HepG2 (cell line): ENCODE measurements at regions not wholly inside any gene's neighbourhood (a gene's known extent, or its start where the extent isn't known, plus 50 kb on each side); places are given as distances from the start of the nearest gene placed in this dataset.

Experiments used
- ATAC-seq: fragments of 200-7000 bp; cut with Tn5 transposase; 3 replicates; pipeline ENCODE4 v1.9.1; 2020; ENCODE audit warnings: mild to moderate bottlenecking, moderate library complexity
- BruUV-seq: library from RNA; stranded (reverse); fragments of 400-500 nt; replicated peaks from 2 replicates; lab custom pipeline; 2021; lab: Mats Ljungman, UMichigan
- CTCF ChIA-PET: fragments of 300-600 bp; formaldehyde crosslinking; extraction: SDS; loops from one replicate; lab custom pipeline; 2021; ENCODE audit warnings: low total read pairs, inconsistent platforms, low intra/inter-chr PET ratio; lab: Yijun Ruan, JAX
- POLR2A ChIA-PET: fragments of 350-600 bp; sonication (Branson Sonifier 250); formaldehyde crosslinking; loops from one replicate; lab custom pipeline; 2020; ENCODE audit warnings: antibody characterized with exemption, inconsistent platforms; lab: Yijun Ruan, JAX
- DNase-seq: peaks from one replicate; pipeline ENCODE4 v3.0.0-alpha.2; 2015; ENCODE audit warnings: low spot score
- FAIRE-seq: peaks from 3 replicates; lab custom pipeline; 2011; peaks lifted over from hg19 to GRCh38; lab: Jason Lieb, UNC
- H2AFZ ChIP-seq: one replicate; pipeline ENCODE4 v1.6.1; 2011; ENCODE audit warnings: low read length, inconsistent platforms
- H3K27ac ChIP-seq: fragments of 300-600 bp; 3 replicates; pipeline ENCODE4 v1.8.0; 2011; ENCODE audit warnings: mixed run types, mild to moderate bottlenecking, mixed read lengths, low read length, inconsistent platforms; ENCODE audit not compliant: insufficient read depth; ENCODE audit errors: extremely low read length
- H3K27me3 ChIP-seq, 2 experiments: fragments of 200-600 bp in 1 of 2; 2 replicates in 1 of 2; 3 replicates in 1 of 2; pipeline versions ENCODE4 v1.6.0 to v1.8.0; 2011; ENCODE audit warnings: low read length in 2 of 2, mild to moderate bottlenecking in 2 of 2, moderate library complexity in 2 of 2, inconsistent platforms in 1 of 2; ENCODE audit not compliant: insufficient read depth in 2 of 2, control insufficient read depth in 1 of 2
- H3K36me3 ChIP-seq, 2 experiments: fragments of 200-600 bp in 1 of 2; replicated peaks in 1 of 2; 2 replicates in 1 of 2; 3 replicates in 1 of 2; pipeline versions ENCODE4 v1.5.1 to v1.8.0; 2011; ENCODE audit warnings: low read length in 2 of 2, inconsistent platforms in 1 of 2; ENCODE audit not compliant: insufficient read depth in 2 of 2, control insufficient read depth in 1 of 2
- H3K4me1 ChIP-seq: 2 replicates; pipeline ENCODE4 v1.5.1; 2012; ENCODE audit warnings: low read length, inconsistent platforms; ENCODE audit not compliant: insufficient read depth
- H3K4me2 ChIP-seq: 2 replicates; pipeline ENCODE4 v1.6.0; 2011; ENCODE audit warnings: low read depth, low read length, inconsistent platforms
- H3K4me3 ChIP-seq, 3 experiments: fragments of 200-600 bp in 1 of 3; sonication (generic), shearing (Covaris generic) in 1 of 3; replicated peaks in 1 of 3; 2 replicates each; pipeline ENCODE4 v1.5.1; 2011 to 2016; ENCODE audit warnings: low read length in 3 of 3, inconsistent platforms in 2 of 3, low read depth in 2 of 3, mild to moderate bottlenecking in 2 of 3, control low read depth in 1 of 3, mixed read lengths in 1 of 3; ENCODE audit not compliant: insufficient read depth in 1 of 3
- H3K79me2 ChIP-seq: one replicate; pipeline ENCODE4 v1.6.1; 2011; ENCODE audit warnings: low read length, inconsistent platforms; ENCODE audit not compliant: insufficient read depth
- H3K9ac ChIP-seq: 2 replicates; pipeline ENCODE4 v1.6.0; 2011; ENCODE audit warnings: mild to moderate bottlenecking, low read depth, low read length, inconsistent platforms; ENCODE audit not compliant: insufficient read depth
- H3K9me3 ChIP-seq: 2 replicates; pipeline ENCODE4 v1.5.1; 2012; ENCODE audit warnings: mild to moderate bottlenecking, low read length
- H4K20me1 ChIP-seq: 2 replicates; pipeline ENCODE4 v1.6.0; 2011; ENCODE audit warnings: inconsistent platforms, mild to moderate bottlenecking, low read length, moderate library complexity; ENCODE audit not compliant: insufficient read depth
- AGO2 ChIP-seq: fragments of 200-400 bp; formaldehyde crosslinking; optimal IDR thresholded peaks from 2 replicates; pipeline ENCODE3; 2017; ENCODE audit warnings: mild to moderate bottlenecking, low read depth, low read length, moderate library complexity
- ATM ChIP-seq: fragments of 450-650 bp; IDR thresholded peaks from 2 replicates; pipeline ENCODE4 v1.7.1; 2017; ENCODE audit warnings: mild to moderate bottlenecking, borderline replicate concordance
- HHEX ChIP-seq: IDR thresholded peaks from 2 replicates; pipeline ENCODE4 v1.6.1; 2016; ENCODE audit warnings: control low read depth
- KAT8 ChIP-seq: IDR thresholded peaks from 2 replicates; pipeline ENCODE4 v1.6.1; 2016; ENCODE audit warnings: missing genetic modification reagents, missing compliant biosample characterization
- MTA1 ChIP-seq: sonication (generic); formaldehyde crosslinking; IDR thresholded peaks from 2 replicates; pipeline ENCODE4 v1.4.0; 2020; ENCODE audit warnings: missing genetic modification reagents, mild to moderate bottlenecking, borderline replicate concordance
- PCBP1 ChIP-seq: fragments of 200-400 bp; formaldehyde crosslinking; IDR thresholded peaks from 2 replicates; pipeline ENCODE4 v1.6.1; 2017; ENCODE audit warnings: mild to moderate bottlenecking, low read depth, low read length, borderline replicate concordance
- SIX4 ChIP-seq: sonication (generic); formaldehyde crosslinking; IDR thresholded peaks from 2 replicates; pipeline ENCODE4 v1.4.0; 2020; ENCODE audit warnings: missing genetic modification reagents
- ZFP36L1 ChIP-seq: sonication (generic); formaldehyde crosslinking; IDR thresholded peaks from 2 replicates; pipeline ENCODE4 v1.8.0; 2022; ENCODE audit warnings: mild to moderate bottlenecking, missing genetic modification reagents, moderate library complexity
- ZNF20 ChIP-seq: sonication (generic); formaldehyde crosslinking; IDR thresholded peaks from 2 replicates; pipeline ENCODE4 v1.4.0; 2020; ENCODE audit warnings: mild to moderate bottlenecking, moderate library complexity, missing genetic modification reagents
- ZNF441 ChIP-seq: sonication (generic); formaldehyde crosslinking; IDR thresholded peaks from 2 replicates; pipeline ENCODE4 v1.7.0; 2021; ENCODE audit warnings: missing genetic modification reagents, borderline replicate concordance
- ZNF530 ChIP-seq: sonication (generic); formaldehyde crosslinking; IDR thresholded peaks from 2 replicates; pipeline ENCODE4 v1.5.0; 2020; ENCODE audit warnings: low read depth, mild to moderate bottlenecking, missing genetic modification reagents
- ZNF550 ChIP-seq: sonication (generic); formaldehyde crosslinking; IDR thresholded peaks from 2 replicates; pipeline ENCODE4 v1.4.0; 2020; ENCODE audit warnings: mild to moderate bottlenecking, missing genetic modification reagents, borderline replicate concordance
- ZNF563 ChIP-seq: sonication (generic); formaldehyde crosslinking; IDR thresholded peaks from 2 replicates; pipeline ENCODE4 v1.8.0; 2022; ENCODE audit warnings: mild to moderate bottlenecking, moderate library complexity, missing genetic modification reagents
- ZNF607 ChIP-seq: sonication (generic); formaldehyde crosslinking; IDR thresholded peaks from 2 replicates; pipeline ENCODE4 v1.5.1; 2020; ENCODE audit warnings: missing genetic modification reagents, mild to moderate bottlenecking, borderline replicate concordance
- WGBS: methylation state at CpG from one replicate; pipeline ENCODE4 v1.1.6; 2017; ENCODE audit warnings: low lambda C conversion rate; 5-methylcytosine and 5-hydroxymethylcytosine counted together
- in situ Hi-C: cut with HindIII; loops from 2 replicates; pipeline ENCODE4 v1.10.0; 2017; ENCODE audit warnings: low pct_unique_long_range_greater_than_20kb; ENCODE audit not compliant: extremely low pct_ligation_motif_present
- intact Hi-C: fragments of 100-400 bp; cut with micrococcal nuclease; formaldehyde crosslinking; loops from one replicate; pipeline ENCODE4 v1.10.0; 2022; ENCODE audit not compliant: unreplicated experiment
- TF ChIP-seq, protein P1 (sequence below): sonication (generic); formaldehyde crosslinking; IDR thresholded peaks from 2 replicates; pipeline ENCODE4 v1.8.0; 2022; ENCODE audit warnings: mild to moderate bottlenecking, missing genetic modification reagents, moderate library complexity
- TF ChIP-seq, protein P2 (sequence below): sonication (generic); formaldehyde crosslinking; IDR thresholded peaks from 2 replicates; pipeline ENCODE4 v1.4.0; 2020; ENCODE audit warnings: missing genetic modification reagents, borderline replicate concordance

DNA sequence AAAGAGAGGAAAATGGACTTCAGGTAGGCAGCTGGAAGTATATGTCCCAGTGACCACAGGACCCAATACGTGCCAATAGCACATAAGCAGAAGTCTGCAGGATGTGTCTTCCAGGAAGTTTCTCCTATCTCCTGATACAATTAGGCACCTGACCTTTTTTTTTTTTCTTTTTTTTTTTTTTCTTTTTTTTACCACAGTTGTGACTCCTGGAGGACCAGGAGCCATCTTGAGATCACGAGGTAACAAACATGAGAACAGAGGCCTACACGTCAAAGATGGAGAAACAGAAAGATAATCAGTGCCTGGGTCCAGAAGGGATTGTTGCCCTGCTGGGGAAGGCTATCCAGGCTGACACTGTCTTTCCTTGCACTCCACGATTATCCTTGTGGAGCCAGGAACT lies 312.4 kb upstream of the NEBL start:
- in situ Hi-C loops (no loop called here), intact Hi-C loops (no loop called here)
- H4K20me1 ChIP-seq, result no peaks in the 10 kb centered on the region
- no peak for DNase-seq
- H3K4me2 ChIP-seq, result no peak overlapping the region
- no peak overlapping the region for H3K9ac ChIP-seq
- WGBS, result 7% methylated on average over 4 of the region's 4 CpGs
- no peak for ATAC-seq
- peaks cover 19% of the 10 kb centered on the region for H3K9me3 ChIP-seq
- H3K4me1 ChIP-seq, result no peaks in the 10 kb centered on the region
- no peak for TF ChIP-seq ZFP36L1
- TF ChIP-seq ZNF441 (CRISPR knock-in tag), result no peak
- TF ChIP-seq HHEX (CRISPR knock-in tag), result no peak
- FAIRE-seq, result no peak
- H3K79me2 ChIP-seq, result no peaks in the 10 kb centered on the region
- no peak overlapping the region for H3K4me3 ChIP-seq
- no peak overlapping the region for H2AFZ ChIP-seq
- ChIA-PET POLR2A (no interaction called here), CTCF (no interaction called here)
- H3K36me3 ChIP-seq, result no peaks in the 10 kb centered on the region
- H3K27me3 ChIP-seq, result 0 out of 5 replicates have a peak, but pooled peaks cover 0 to 2% of the 10 kb centered on the region in 2 experiments
- no peak overlapping the region for H3K27ac ChIP-seq
- no TSS peak for BruUV-seq

DNA sequence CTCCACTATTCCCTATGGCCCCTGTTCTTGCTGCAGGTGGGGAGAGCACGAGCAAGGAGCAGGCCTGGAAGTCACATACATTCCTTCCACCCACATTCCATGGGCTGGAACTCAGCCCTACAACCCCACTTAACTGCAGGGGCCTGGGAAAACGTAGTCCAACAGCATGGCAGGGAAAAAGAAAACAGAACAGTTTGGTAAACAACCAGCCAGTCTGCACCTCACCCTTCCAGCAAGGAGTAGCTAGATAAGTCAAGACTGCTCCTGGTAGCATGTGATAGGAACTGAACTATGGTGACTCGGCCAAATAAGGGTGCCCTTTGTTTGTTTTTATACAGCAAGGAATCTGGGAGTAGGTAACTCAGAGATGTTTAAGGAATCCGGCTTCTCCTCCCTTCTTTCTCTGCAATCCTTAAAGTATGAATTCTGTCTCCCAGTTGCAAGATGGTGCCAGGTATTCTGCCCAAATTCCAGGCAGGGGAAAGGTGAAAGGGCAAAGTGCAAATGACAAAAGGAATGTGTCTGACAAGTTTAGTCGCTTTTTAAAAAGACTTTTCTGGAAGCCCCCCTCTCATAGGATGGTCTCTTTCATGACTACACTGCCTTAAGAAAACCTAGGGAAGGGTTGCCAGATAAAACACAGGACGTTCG lies 311.7 kb upstream of the NEBL start:
- H3K4me3 ChIP-seq, result no peak overlapping the region
- in situ Hi-C loops (no loop called here), intact Hi-C loops (no loop called here)
- no peaks in the 10 kb centered on the region for H3K4me1 ChIP-seq
- no peak for FAIRE-seq
- H3K9ac ChIP-seq, result no peak overlapping the region
- H3K36me3 ChIP-seq, result no peaks in the 10 kb centered on the region
- H3K4me2 ChIP-seq, result no peak overlapping the region
- no peak for ATAC-seq
- H3K9me3 ChIP-seq, result peaks cover 19% of the 10 kb centered on the region
- peaks cover 2 to 3% of the 10 kb centered on the region in 2 experiments; a peak in 2 of 5 replicates for H3K27me3 ChIP-seq
- POLR2A ChIA-PET, result no interaction called here
- BruUV-seq, result no TSS peak
- DNase-seq, result no peak
- H2AFZ ChIP-seq, result no peak overlapping the region
- CTCF ChIA-PET, result no interaction called here
- no peaks in the 10 kb centered on the region for H3K79me2 ChIP-seq
- 4% methylated on average over 7 of the region's 7 CpGs for WGBS
- H4K20me1 ChIP-seq, result no peaks in the 10 kb centered on the region
- no peak overlapping the region for H3K27ac ChIP-seq
- TF ChIP-seq ZNF530 (CRISPR knock-in tag) (no peak), ZNF563 (CRISPR knock-in tag) (no peak), SIX4 (no peak), ZNF20 (CRISPR knock-in tag) (no peak), AGO2 (no peak), ZNF607 (no peak), PCBP1 (no peak), ATM (no peak), KAT8 (CRISPR knock-in tag) (no peak), MTA1 (CRISPR knock-in tag) (no peak), ZNF550 (no peak)
- TF ChIP-seq, protein P1, sequence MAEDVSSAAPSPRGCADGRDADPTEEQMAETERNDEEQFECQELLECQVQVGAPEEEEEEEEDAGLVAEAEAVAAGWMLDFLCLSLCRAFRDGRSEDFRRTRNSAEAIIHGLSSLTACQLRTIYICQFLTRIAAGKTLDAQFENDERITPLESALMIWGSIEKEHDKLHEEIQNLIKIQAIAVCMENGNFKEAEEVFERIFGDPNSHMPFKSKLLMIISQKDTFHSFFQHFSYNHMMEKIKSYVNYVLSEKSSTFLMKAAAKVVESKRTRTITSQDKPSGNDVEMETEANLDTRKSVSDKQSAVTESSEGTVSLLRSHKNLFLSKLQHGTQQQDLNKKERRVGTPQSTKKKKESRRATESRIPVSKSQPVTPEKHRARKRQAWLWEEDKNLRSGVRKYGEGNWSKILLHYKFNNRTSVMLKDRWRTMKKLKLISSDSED (CRISPR knock-in tag), result no peak
- TF ChIP-seq, protein P2, sequence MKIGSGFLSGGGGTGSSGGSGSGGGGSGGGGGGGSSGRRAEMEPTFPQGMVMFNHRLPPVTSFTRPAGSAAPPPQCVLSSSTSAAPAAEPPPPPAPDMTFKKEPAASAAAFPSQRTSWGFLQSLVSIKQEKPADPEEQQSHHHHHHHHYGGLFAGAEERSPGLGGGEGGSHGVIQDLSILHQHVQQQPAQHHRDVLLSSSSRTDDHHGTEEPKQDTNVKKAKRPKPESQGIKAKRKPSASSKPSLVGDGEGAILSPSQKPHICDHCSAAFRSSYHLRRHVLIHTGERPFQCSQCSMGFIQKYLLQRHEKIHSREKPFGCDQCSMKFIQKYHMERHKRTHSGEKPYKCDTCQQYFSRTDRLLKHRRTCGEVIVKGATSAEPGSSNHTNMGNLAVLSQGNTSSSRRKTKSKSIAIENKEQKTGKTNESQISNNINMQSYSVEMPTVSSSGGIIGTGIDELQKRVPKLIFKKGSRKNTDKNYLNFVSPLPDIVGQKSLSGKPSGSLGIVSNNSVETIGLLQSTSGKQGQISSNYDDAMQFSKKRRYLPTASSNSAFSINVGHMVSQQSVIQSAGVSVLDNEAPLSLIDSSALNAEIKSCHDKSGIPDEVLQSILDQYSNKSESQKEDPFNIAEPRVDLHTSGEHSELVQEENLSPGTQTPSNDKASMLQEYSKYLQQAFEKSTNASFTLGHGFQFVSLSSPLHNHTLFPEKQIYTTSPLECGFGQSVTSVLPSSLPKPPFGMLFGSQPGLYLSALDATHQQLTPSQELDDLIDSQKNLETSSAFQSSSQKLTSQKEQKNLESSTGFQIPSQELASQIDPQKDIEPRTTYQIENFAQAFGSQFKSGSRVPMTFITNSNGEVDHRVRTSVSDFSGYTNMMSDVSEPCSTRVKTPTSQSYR (CRISPR knock-in tag), result no peak
